Activated naive CD4-positive, alpha-beta T cell (primary cell): ENCODE measurements at regions not wholly inside any gene's neighbourhood (a gene's known extent, or its start where the extent isn't known, plus 50 kb on each side); places are given as distances from the start of the nearest gene placed in this dataset.
"Not testable (repeated sequence)": the region's sequence is repeated elsewhere in the genome, so short reads cannot be mapped to it uniquely, and the experiment has no call there.

Experiments used
- DNase-seq, 4 experiments: peaks; one replicate each; lab custom pipeline; 2025; lab: John Stamatoyannopoulos, UW

- no peak for DNase-seq
Measured at GRCh38 chr11:86167499-86168164, 76.9 kb upstream of the EED start.

- DNase-seq, result not testable (repeated sequence)
Measured at GRCh38 chr11:86166287-86166686, 78.3 kb upstream of the EED start.

- DNase-seq, result no peak
Measured at GRCh38 chr11:86164106-86164505, 80.4 kb upstream of the EED start.

GRCh38 chr11:86163221-86163876 is 81.2 kb upstream of the EED start:
- not testable (repeated sequence) for DNase-seq

GRCh38 chr11:86162239-86162638 is 82.3 kb upstream of the EED start:
- DNase-seq, result no peak

- DNase-seq, result no peak
Measured at GRCh38 chr11:86161837-86162236, 82.7 kb upstream of the EED start.

GRCh38 chr11:86161336-86161735 is 83.2 kb upstream of the EED start:
- DNase-seq, result no peak

- no peak for DNase-seq
Measured at GRCh38 chr11:86160541-86161149, 83.9 kb upstream of the EED start.

- DNase-seq, result no peak
Measured at GRCh38 chr11:86159581-86159891, 85.0 kb upstream of the EED start.

- no peak for DNase-seq
Measured at GRCh38 chr11:86158704-86159580, 85.6 kb upstream of the EED start.

GRCh38 chr11:86157797-86158378 is 86.7 kb upstream of the EED start:
- DNase-seq, result no peak

GRCh38 chr11:86156397-86156955 is 87.6 kb upstream of the PICALM start:
- no peak for DNase-seq

- no peak for DNase-seq
Measured at GRCh38 chr11:86155200-86155844, 86.4 kb upstream of the PICALM start.

GRCh38 chr11:86153439-86153838 is 84.6 kb upstream of the PICALM start:
- DNase-seq, result no peak

GRCh38 chr11:86152901-86153300 is 84.0 kb upstream of the PICALM start:
- DNase-seq, result no peak

GRCh38 chr11:86152006-86152862 is 83.3 kb upstream of the PICALM start:
- no peak for DNase-seq

GRCh38 chr11:86151174-86152005 is 82.5 kb upstream of the PICALM start:
- DNase-seq, result no peak

- DNase-seq, result no peak
Measured at GRCh38 chr11:86150847-86151173, 81.9 kb upstream of the PICALM start.

- no peak for DNase-seq
Measured at GRCh38 chr11:86149792-86150191, 80.9 kb upstream of the PICALM start.

GRCh38 chr11:86148345-86148747 is 79.5 kb upstream of the PICALM start:
- DNase-seq, result no peak
